ENCODE measurements at regions not wholly inside any gene's neighbourhood (a gene's known extent, or its start where the extent isn't known, plus 50 kb on each side); places are given as distances from the start of the nearest gene placed in this dataset.

DNA sequence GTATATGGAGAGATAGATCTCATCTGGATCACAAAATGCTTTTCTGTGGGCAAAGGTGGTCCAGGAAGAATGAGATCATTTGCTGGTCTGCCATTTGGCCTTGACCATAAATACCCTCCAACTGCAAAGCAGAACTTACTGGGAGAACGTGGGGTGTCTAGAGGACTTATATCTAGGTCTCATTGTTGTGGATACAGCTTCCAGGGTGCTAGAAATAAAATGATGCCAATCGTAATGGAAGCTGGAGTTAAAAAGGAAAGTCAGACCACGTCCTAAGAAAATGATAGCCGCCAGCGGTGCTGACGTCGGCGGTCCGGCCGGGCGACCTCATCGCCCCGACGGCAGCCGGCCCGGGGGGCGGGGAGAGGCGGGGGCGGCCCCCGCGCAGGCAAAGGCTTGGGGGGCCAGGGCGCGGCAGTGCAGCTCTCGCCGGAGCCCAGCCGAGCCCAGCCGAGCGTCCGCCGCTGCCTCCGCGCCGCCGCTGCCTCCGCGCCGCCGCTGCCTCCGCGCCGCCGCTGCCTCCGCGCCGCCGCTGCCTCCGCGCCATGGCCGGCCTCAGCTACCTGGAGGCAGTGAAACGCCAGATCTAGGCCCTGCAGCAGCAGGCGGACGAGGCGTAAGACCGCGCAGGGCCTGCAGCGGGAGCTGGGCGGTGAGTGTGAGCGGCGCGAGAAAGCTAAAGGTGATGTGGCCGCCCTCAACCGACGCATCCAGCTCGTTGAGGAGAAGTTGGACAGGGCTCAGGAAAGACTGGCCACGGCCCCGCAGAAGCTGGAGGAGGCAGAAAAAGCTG is 89.5 kb downstream of the EOMES start:
- TF ChIP-seq SREBF1 (IDR thresholded peaks at IDR 0.05; ENCODE audit: borderline replicate concordance, low read depth, low read length) = no peak
- no peak for TF ChIP-seq ZNF316 (IDR thresholded peaks at IDR 0.05)
- TF ChIP-seq BRF1 (IDR thresholded peaks at IDR 0.05; ENCODE audit: borderline replicate concordance, extremely low read depth, insufficient read length) = no peak
- no peak for TF ChIP-seq ARID2 (IDR thresholded peaks at IDR 0.05)
- TF ChIP-seq BCOR (IDR thresholded peaks at IDR 0.05) = no peak
- no peak for TF ChIP-seq JUNB (CRISPR knock-in tag; conservative IDR thresholded peaks at IDR 0.05)
- TF ChIP-seq ZNF274 (IDR thresholded peaks at IDR 0.05; ENCODE audit: borderline replicate concordance, low read depth, low read length) = no peak
- no peak for TF ChIP-seq ATF2 (CRISPR knock-in tag; IDR thresholded peaks at IDR 0.05)
